Right renal pelvis (tissue), 4 donors: ENCODE measurements at regions not wholly inside any gene's neighbourhood (a gene's known extent, or its start where the extent isn't known, plus 50 kb on each side); places are given as distances from the start of the nearest gene placed in this dataset.

Experiments used
- DNase-seq, 4 donors: peaks; one replicate each; pipeline ENCODE4 v3.0.0-alpha.2; 2013; ENCODE audit warnings: low read depth in 4 of 4, low spot score in 3 of 4, missing footprints in 1 of 4

- no peak for DNase-seq
Measured at GRCh38 chr5:53359916-53360517, 120.4 kb upstream of the FST start.

GRCh38 chr5:53360811-53361210, 119.6 kb upstream of the FST start:
- DNase-seq = no peak

- no peak for DNase-seq
Measured at GRCh38 chr5:53361708-53362107, 118.7 kb upstream of the FST start.

- no peak for DNase-seq
Measured at GRCh38 chr5:53362521-53362941, 117.9 kb upstream of the FST start.

GRCh38 chr5:53364061-53364460, 116.4 kb upstream of the FST start:
- DNase-seq = no peak

- DNase-seq = no peak
Measured at GRCh38 chr5:53366245-53366644, 114.2 kb upstream of the FST start.

- DNase-seq = no peak
Measured at GRCh38 chr5:53367727-53368126, 112.7 kb upstream of the FST start.

- no peak for DNase-seq
Measured at GRCh38 chr5:53368516-53368915, 111.9 kb upstream of the FST start.

- DNase-seq = no peak
Measured at GRCh38 chr5:53368966-53369605, 111.3 kb upstream of the FST start.

- DNase-seq = no peak
Measured at GRCh38 chr5:53369681-53370080, 110.7 kb upstream of the FST start.

GRCh38 chr5:53373451-53374158, 106.8 kb upstream of the FST start:
- no peak for DNase-seq

- no peak for DNase-seq
Measured at GRCh38 chr5:53376853-53377252, 103.6 kb upstream of the FST start.

- DNase-seq = no peak
Measured at GRCh38 chr5:53378190-53378589, 102.2 kb upstream of the FST start.

- DNase-seq = no peak
Measured at GRCh38 chr5:53378590-53379247, 101.7 kb upstream of the FST start.

- no peak for DNase-seq
Measured at GRCh38 chr5:53386341-53386740, 94.1 kb upstream of the FST start.

GRCh38 chr5:53389093-53389492, 91.3 kb upstream of the FST start:
- no peak for DNase-seq

- no peak for DNase-seq
Measured at GRCh38 chr5:53392073-53392472, 88.4 kb upstream of the FST start.

GRCh38 chr5:53394808-53395207, 85.6 kb upstream of the FST start:
- no peak for DNase-seq

- DNase-seq = no peak
Measured at GRCh38 chr5:53397141-53397757, 83.2 kb upstream of the FST start.

- no peak for DNase-seq
Measured at GRCh38 chr5:53397845-53398244, 82.6 kb upstream of the FST start.
